ENCODE measurements at regions not wholly inside any gene's neighbourhood (a gene's known extent, or its start where the extent isn't known, plus 50 kb on each side); places are given as distances from the start of the nearest gene placed in this dataset.

DNA sequence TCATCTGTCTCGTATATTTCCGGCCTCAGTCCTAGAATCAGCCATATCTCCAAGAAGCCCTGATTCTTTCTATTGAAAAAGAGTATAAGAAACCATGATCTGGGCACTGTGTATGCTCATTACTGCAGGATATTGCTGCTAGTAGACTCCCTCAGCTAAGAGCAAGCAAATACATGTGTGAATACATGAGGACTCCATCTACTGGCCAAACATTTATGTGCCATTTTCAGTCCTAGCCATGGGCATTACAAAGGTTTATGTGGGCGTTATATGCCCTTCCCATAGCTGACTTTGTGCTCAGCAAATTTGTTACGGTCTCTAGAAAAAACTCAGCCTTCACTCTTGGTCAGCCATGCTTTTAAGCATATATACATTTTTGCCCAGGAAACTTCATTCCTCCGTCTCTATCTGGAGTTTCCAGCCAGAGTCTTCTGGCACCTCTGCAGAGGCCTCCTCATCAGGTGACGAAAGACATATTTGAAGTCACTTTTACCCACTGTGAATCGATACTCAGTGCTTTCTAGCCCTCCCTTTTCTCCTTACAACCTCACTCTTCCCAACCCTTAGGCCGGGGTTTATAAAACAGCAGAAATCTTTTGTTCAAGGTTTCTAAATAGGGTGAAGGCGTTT, 1495.6 kb upstream of the CDH6 start:
- TF ChIP-seq YY1 (IDR thresholded peaks at IDR 0.05; ENCODE audit: low read depth) (no peak), RAD21 (IDR thresholded peaks at IDR 0.05; ENCODE audit: low read depth) (peak; percentile 50), EP300 (IDR thresholded peaks at IDR 0.05; ENCODE audit: borderline replicate concordance) (no peak)

Measured in Ishikawa (cell line).